SK-N-SH treated with all-trans-retinoic acid at 6 μM for 48 hours (cell line): ENCODE measurements at regions not wholly inside any gene's neighbourhood (a gene's known extent, or its start where the extent isn't known, plus 50 kb on each side); places are given as distances from the start of the nearest gene placed in this dataset.

Source experiments
- ATAC-seq: fragments of 200-7000 bp; cut with Tn5 transposase; 3 replicates; pipeline ENCODE4 v1.9.1; 2020; ENCODE audit warnings: mild to moderate bottlenecking, moderate library complexity
- ARNTL ChIP-seq: fragments of 450-650 bp; formaldehyde crosslinking; IDR thresholded peaks from 2 replicates; pipeline ENCODE4 v1.5.0; 2020; ENCODE audit warnings: low read depth, mild to moderate bottlenecking, moderate library complexity, borderline replicate concordance
- BACH2 ChIP-seq: fragments of 250-450 bp; sonication (Bioruptor Pico); IDR thresholded peaks from 2 replicates; pipeline ENCODE4 v1.9.0; 2021; ENCODE audit warnings: mild to moderate bottlenecking, borderline replicate concordance
- ESRRG ChIP-seq: fragments of 250-450 bp; sonication (Bioruptor Pico); IDR thresholded peaks from 2 replicates; pipeline ENCODE4 v1.6.1; 2021; ENCODE audit warnings: mild to moderate bottlenecking
- GLIS3 ChIP-seq: fragments of 250-450 bp; sonication (Bioruptor Pico); IDR thresholded peaks from 2 replicates; pipeline ENCODE4 v1.5.0; 2020; ENCODE audit warnings: mild to moderate bottlenecking, moderate library complexity
- ISL1 ChIP-seq: fragments of 250-450 bp; sonication (Bioruptor Pico); IDR thresholded peaks from 2 replicates; pipeline ENCODE4 v2.1.2; 2022; ENCODE audit warnings: mild to moderate bottlenecking, moderate library complexity
- OSR1 ChIP-seq: fragments of 250-450 bp; sonication (Bioruptor Pico); IDR thresholded peaks from 2 replicates; pipeline ENCODE4 v1.8.0; 2022; ENCODE audit warnings: moderate library complexity, mild to moderate bottlenecking, inconsistent platforms
- PPARA ChIP-seq: fragments of 250-450 bp; sonication (Bioruptor Pico); IDR thresholded peaks from 2 replicates; pipeline ENCODE4 v1.5.0; 2020; ENCODE audit warnings: mild to moderate bottlenecking, borderline replicate concordance
- SNAI2 ChIP-seq: fragments of 250-450 bp; sonication (Bioruptor Pico); IDR thresholded peaks from 2 replicates; pipeline ENCODE4 v1.5.0; 2020; ENCODE audit warnings: mild to moderate bottlenecking, moderate library complexity
- TCF4 ChIP-seq: fragments of 250-450 bp; sonication (Bioruptor Pico); IDR thresholded peaks from 2 replicates; pipeline ENCODE4 v1.8.0; 2021; ENCODE audit warnings: mild to moderate bottlenecking, moderate library complexity, borderline replicate concordance
- TOX ChIP-seq: fragments of 250-450 bp; sonication (Bioruptor Pico); IDR thresholded peaks from 2 replicates; pipeline ENCODE4 v1.8.0; 2021; ENCODE audit warnings: mild to moderate bottlenecking, moderate library complexity, borderline replicate concordance
- ZC3H10 ChIP-seq: fragments of 250-450 bp; sonication (Bioruptor Pico); IDR thresholded peaks from 2 replicates; pipeline ENCODE4 v1.5.1; 2021; ENCODE audit warnings: mild to moderate bottlenecking, moderate library complexity
- ZFP3 ChIP-seq: fragments of 250-450 bp; sonication (Bioruptor Pico); IDR thresholded peaks from 2 replicates; pipeline ENCODE4 v1.5.0; 2020; ENCODE audit warnings: mild to moderate bottlenecking, moderate library complexity
- ZFP30 ChIP-seq: fragments of 450-650 bp; formaldehyde crosslinking; IDR thresholded peaks from 2 replicates; pipeline ENCODE4 v1.5.0; 2022; ENCODE audit warnings: mild to moderate bottlenecking, moderate library complexity
- ZNF565 ChIP-seq: fragments of 450-650 bp; formaldehyde crosslinking; conservative IDR thresholded peaks from 2 replicates; pipeline ENCODE4 v1.5.0; 2020; ENCODE audit warnings: low read depth, mild to moderate bottlenecking, moderate library complexity
- ZNF70 ChIP-seq: fragments of 450-650 bp; formaldehyde crosslinking; IDR thresholded peaks from 2 replicates; pipeline ENCODE4 v1.5.0; 2020; ENCODE audit warnings: mild to moderate bottlenecking, moderate library complexity
- ZNF8 ChIP-seq: fragments of 450-650 bp; formaldehyde crosslinking; IDR thresholded peaks from 2 replicates; pipeline ENCODE4 v1.5.0; 2020; ENCODE audit warnings: mild to moderate bottlenecking, moderate library complexity
- TF ChIP-seq, protein P1 (sequence below): fragments of 250-450 bp; sonication (Bioruptor Pico); IDR thresholded peaks from 2 replicates; pipeline ENCODE4 v1.5.0; 2020; ENCODE audit warnings: mild to moderate bottlenecking, moderate library complexity
- TF ChIP-seq, protein P2 (sequence below): fragments of 250-450 bp; sonication (Bioruptor Pico); IDR thresholded peaks from 2 replicates; pipeline ENCODE4 v1.5.1; 2021; ENCODE audit warnings: mild to moderate bottlenecking, moderate library complexity
- TF ChIP-seq, protein P3 (sequence below): fragments of 250-450 bp; sonication (Bioruptor Pico); IDR thresholded peaks from 2 replicates; pipeline ENCODE4 v1.8.0; 2021; ENCODE audit warnings: low read depth, mild to moderate bottlenecking, moderate library complexity, borderline replicate concordance
- TF ChIP-seq, protein P4 (sequence below): fragments of 250-450 bp; sonication (Bioruptor Pico); IDR thresholded peaks from 2 replicates; pipeline ENCODE4 v1.8.0; 2020; ENCODE audit warnings: mild to moderate bottlenecking, moderate library complexity, borderline replicate concordance
- TF ChIP-seq, protein P5 (sequence below): fragments of 250-450 bp; sonication (Bioruptor Pico); IDR thresholded peaks from 2 replicates; pipeline ENCODE4 v1.5.1; 2020; ENCODE audit warnings: low read depth, mild to moderate bottlenecking, moderate library complexity

DNA sequence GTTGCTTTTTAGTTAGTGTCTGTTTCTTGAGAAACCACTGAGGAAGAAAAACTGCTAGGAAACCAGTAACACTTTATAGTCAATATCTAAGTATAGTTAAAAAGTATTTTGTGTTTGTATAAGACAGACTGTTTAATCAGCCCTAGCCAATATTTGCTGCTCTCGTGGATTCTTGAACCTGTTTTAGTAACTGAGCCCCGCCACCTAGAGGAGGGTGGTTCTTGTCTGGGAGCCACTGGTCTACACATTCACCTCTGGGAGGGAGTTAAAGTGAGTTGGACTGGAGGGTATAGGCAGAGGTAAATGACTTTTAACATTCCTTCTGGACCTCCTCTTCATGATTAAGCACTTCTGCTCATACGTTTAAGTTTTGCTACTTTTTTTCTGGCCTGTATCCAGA, 117.2 kb downstream of the SPATA31D1 start:
- TF ChIP-seq PPARA (CRISPR knock-in tag) (no peak), ESRRG (no peak), ZNF70 (CRISPR knock-in tag) (no peak), TCF4 (CRISPR knock-in tag) (no peak), ARNTL (CRISPR knock-in tag) (no peak), ZFP3 (CRISPR knock-in tag) (no peak), ZFP30 (CRISPR knock-in tag) (no peak), OSR1 (no peak), SNAI2 (CRISPR knock-in tag) (no peak), GLIS3 (CRISPR knock-in tag) (no peak), ZNF565 (CRISPR knock-in tag) (no peak), TOX (no peak)
- no peak for ATAC-seq

DNA sequence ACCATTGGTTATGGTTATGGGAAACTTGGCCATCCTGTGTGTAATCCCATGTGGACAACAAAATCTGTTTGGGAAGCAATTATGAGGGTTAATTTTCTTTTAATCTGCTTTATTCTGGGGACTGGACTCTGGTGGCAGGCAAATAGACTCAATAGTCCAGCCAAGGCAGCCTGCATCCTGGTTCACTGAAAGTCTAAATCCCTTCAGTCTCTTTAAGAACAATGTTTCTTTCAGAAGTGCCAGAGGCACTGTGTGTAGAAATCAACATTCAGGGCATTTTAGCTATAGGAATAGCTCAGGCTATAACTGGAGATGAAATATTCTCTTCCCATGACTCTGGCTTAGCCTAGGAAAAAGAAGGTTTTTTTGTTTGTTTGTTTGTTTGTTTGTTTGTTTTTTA, 118.0 kb downstream of the SPATA31D1 start:
- no peak for ATAC-seq
- TF ChIP-seq OSR1 (no peak), ARNTL (CRISPR knock-in tag) (no peak), ZNF565 (CRISPR knock-in tag) (no peak), ZC3H10 (no peak)

DNA sequence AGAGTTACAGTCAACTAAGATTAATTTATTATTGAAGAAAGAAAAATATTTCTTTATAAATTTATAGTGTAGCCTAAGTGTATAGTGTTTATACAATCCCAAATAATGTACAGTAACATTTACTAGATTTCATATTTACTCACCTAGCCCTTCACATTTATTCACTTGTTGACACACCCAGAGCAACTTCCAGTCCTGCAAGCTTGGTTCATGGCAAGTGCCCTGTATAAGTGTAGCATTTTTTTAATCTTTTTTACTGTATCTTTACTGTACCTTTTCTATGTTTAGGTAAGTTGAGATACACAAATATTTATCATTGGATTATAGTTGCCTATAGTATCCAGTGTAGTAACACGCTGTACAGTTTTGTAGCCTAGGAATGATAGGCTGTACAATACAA, 119.9 kb downstream of the SPATA31D1 start:
- ATAC-seq = no peak
- TF ChIP-seq ARNTL (CRISPR knock-in tag) (no peak), ZNF8 (CRISPR knock-in tag) (no peak), ZFP3 (CRISPR knock-in tag) (no peak), ISL1 (CRISPR knock-in tag) (no peak), ESRRG (no peak), GLIS3 (CRISPR knock-in tag) (no peak), BACH2 (no peak), TOX (no peak)
- TF ChIP-seq, protein P1, sequence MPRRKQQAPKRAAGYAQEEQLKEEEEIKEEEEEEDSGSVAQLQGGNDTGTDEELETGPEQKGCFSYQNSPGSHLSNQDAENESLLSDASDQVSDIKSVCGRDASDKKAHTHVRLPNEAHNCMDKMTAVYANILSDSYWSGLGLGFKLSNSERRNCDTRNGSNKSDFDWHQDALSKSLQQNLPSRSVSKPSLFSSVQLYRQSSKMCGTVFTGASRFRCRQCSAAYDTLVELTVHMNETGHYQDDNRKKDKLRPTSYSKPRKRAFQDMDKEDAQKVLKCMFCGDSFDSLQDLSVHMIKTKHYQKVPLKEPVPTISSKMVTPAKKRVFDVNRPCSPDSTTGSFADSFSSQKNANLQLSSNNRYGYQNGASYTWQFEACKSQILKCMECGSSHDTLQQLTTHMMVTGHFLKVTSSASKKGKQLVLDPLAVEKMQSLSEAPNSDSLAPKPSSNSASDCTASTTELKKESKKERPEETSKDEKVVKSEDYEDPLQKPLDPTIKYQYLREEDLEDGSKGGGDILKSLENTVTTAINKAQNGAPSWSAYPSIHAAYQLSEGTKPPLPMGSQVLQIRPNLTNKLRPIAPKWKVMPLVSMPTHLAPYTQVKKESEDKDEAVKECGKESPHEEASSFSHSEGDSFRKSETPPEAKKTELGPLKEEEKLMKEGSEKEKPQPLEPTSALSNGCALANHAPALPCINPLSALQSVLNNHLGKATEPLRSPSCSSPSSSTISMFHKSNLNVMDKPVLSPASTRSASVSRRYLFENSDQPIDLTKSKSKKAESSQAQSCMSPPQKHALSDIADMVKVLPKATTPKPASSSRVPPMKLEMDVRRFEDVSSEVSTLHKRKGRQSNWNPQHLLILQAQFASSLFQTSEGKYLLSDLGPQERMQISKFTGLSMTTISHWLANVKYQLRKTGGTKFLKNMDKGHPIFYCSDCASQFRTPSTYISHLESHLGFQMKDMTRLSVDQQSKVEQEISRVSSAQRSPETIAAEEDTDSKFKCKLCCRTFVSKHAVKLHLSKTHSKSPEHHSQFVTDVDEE (CRISPR knock-in tag) = no peak
- TF ChIP-seq, protein P2, sequence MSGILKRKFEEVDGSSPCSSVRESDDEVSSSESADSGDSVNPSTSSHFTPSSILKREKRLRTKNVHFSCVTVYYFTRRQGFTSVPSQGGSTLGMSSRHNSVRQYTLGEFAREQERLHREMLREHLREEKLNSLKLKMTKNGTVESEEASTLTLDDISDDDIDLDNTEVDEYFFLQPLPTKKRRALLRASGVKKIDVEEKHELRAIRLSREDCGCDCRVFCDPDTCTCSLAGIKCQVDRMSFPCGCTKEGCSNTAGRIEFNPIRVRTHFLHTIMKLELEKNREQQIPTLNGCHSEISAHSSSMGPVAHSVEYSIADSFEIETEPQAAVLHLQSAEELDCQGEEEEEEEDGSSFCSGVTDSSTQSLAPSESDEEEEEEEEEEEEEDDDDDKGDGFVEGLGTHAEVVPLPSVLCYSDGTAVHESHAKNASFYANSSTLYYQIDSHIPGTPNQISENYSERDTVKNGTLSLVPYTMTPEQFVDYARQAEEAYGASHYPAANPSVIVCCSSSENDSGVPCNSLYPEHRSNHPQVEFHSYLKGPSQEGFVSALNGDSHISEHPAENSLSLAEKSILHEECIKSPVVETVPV (CRISPR knock-in tag) = no peak

DNA sequence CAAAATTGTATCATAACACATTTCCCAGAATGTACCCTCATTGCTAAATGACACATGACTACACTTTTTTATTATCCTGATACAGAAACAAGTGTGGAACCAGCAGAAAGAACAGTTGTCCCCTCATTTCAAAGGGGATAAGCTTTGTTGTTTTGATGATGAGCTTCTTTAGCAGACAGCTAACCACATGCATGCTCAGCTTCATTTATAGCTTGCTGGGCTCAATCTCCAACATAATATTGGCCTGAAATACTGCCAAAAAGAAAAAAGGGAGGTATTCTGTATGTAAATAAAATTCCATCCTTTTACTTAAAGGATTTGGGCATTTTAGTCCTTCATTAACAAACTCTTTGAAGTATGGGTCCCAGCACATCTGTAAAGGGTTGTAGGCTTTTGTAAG, 120.4 kb downstream of the SPATA31D1 start:
- TF ChIP-seq ARNTL (CRISPR knock-in tag) (no peak), TOX (no peak), ZNF8 (CRISPR knock-in tag) (no peak), TCF4 (CRISPR knock-in tag) (no peak), BACH2 (no peak), ZC3H10 (no peak), GLIS3 (CRISPR knock-in tag) (no peak)
- TF ChIP-seq, protein P3, sequence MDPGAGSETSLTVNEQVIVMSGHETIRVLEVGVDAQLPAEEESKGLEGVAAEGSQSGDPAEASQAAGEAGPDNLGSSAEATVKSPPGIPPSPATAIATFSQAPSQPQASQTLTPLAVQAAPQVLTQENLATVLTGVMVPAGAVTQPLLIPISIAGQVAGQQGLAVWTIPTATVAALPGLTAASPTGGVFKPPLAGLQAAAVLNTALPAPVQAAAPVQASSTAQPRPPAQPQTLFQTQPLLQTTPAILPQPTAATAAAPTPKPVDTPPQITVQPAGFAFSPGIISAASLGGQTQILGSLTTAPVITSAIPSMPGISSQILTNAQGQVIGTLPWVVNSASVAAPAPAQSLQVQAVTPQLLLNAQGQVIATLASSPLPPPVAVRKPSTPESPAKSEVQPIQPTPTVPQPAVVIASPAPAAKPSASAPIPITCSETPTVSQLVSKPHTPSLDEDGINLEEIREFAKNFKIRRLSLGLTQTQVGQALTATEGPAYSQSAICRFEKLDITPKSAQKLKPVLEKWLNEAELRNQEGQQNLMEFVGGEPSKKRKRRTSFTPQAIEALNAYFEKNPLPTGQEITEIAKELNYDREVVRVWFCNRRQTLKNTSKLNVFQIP (CRISPR knock-in tag) = no peak
- TF ChIP-seq, protein P2 (CRISPR knock-in tag) = no peak
- no peak for ATAC-seq

DNA sequence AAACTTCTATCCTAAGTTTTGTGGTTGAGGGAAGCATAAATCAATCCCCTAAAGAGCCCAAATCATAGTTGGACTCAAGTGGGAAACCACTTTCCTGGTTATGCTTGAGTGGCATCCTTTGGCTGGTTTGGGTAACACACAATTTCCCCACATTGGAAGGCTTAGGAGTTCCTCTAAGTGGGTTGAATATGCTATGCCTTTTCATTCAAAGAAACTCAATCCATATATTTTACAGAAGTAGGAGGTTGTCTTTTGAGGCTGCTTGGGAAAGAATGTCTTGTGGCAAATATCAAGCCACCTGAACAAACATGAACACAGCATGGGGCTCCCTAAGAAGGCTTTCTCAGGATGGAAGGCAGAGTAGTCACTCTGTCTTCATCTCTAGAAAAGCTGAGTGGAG, 121.1 kb downstream of the SPATA31D1 start:
- ATAC-seq = no peak
- TF ChIP-seq, protein P4, sequence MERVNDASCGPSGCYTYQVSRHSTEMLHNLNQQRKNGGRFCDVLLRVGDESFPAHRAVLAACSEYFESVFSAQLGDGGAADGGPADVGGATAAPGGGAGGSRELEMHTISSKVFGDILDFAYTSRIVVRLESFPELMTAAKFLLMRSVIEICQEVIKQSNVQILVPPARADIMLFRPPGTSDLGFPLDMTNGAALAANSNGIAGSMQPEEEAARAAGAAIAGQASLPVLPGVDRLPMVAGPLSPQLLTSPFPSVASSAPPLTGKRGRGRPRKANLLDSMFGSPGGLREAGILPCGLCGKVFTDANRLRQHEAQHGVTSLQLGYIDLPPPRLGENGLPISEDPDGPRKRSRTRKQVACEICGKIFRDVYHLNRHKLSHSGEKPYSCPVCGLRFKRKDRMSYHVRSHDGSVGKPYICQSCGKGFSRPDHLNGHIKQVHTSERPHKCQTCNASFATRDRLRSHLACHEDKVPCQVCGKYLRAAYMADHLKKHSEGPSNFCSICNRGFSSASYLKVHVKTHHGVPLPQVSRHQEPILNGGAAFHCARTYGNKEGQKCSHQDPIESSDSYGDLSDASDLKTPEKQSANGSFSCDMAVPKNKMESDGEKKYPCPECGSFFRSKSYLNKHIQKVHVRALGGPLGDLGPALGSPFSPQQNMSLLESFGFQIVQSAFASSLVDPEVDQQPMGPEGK (CRISPR knock-in tag) = no peak
- TF ChIP-seq ARNTL (CRISPR knock-in tag) (no peak), TCF4 (CRISPR knock-in tag) (no peak), ZNF70 (CRISPR knock-in tag) (no peak), ZNF565 (CRISPR knock-in tag) (no peak), ZFP3 (CRISPR knock-in tag) (no peak)
- TF ChIP-seq, protein P5, sequence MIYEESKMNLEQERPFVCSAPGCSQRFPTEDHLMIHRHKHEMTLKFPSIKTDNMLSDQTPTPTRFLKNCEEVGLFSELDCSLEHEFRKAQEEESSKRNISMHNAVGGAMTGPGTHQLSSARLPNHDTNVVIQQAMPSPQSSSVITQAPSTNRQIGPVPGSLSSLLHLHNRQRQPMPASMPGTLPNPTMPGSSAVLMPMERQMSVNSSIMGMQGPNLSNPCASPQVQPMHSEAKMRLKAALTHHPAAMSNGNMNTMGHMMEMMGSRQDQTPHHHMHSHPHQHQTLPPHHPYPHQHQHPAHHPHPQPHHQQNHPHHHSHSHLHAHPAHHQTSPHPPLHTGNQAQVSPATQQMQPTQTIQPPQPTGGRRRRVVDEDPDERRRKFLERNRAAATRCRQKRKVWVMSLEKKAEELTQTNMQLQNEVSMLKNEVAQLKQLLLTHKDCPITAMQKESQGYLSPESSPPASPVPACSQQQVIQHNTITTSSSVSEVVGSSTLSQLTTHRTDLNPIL (CRISPR knock-in tag) = no peak
- TF ChIP-seq, protein P3 (CRISPR knock-in tag) = no peak
